Heart left ventricle (tissue), 13 donors: ENCODE measurements at regions not wholly inside any gene's neighbourhood (a gene's known extent, or its start where the extent isn't known, plus 50 kb on each side); places are given as distances from the start of the nearest gene placed in this dataset.

Source experiments
- POLR2A ChIP-seq, 2 donors: fragments of 450-650 bp; IDR thresholded peaks; one replicate each; pipeline ENCODE4 v1.6.1; 2017; ENCODE audit warnings: antibody characterized with exemption in 2 of 2, mild to moderate bottlenecking in 2 of 2, moderate library complexity in 2 of 2
- TF ChIP-seq, protein P1 (sequence below), 12 donors: fragments of 200-600 bp; sonication (generic) in 4 of 12; IDR thresholded peaks; one replicate each; pipeline versions ENCODE4 v1.5.0 to v1.8.0; 2018 to 2022; ENCODE audit warnings: antibody characterized with exemption in 12 of 12, mild to moderate bottlenecking in 5 of 12
- donor health status: ischemic (EF 13 %, LVEDD 7.1; RV severe dilation, severe dysfunction).
- donor health status: DM: no; HTN: yes; CAD: no.
- donor health status: DM: no; HTN: no; CAD: no.
- donor health status: ischemic (EF 25% LVEDD 6.9; RV normal size, moderate dysfunction).
- donor health status: ischemic (EF 25% LVEDD 5.7; RV mildly dilated, moderate dysfunction).
- donor health status: ischemic (EF 35%, LVEDD 5.7; RV mildly dilated, moderate dysfunction).
- donor health status: nonischemic (EF 11% LVEDD 7.7; RV severe dilation, severe dysfunction).
- donor health status: DM: yes; HTN: yes; CAD: no.
- donor health status: PGD.
- donor health status: ischemic (EF 29% LVEDD 5.4; RV normal size, mild dysfunction).
- donor health status: nonischemic (EF 23%, LVEDD 6.1; RV moderate dilation, normal function).

DNA sequence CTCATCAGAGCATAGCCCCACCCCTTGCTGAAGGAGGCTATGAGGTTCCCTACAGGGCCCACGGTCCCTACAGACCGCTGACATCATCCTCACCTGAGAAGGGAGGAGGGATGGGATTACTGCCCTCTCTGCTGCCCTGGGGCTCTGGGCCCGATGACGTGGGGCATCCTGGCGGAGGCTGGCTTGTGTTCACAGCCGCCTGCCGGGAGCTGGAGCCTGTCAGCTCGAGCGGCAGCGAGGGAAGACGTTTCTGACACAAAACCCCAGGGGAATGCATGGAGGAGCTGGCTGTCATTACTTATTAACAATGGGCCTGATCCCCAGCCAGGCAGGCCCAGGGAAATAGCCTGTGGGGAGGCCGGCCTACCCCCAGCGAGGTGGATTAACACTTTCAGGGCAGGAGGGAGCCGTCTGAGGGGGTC, 106.6 kb upstream of the ATP6AP2 start:
- TF ChIP-seq, protein P1, sequence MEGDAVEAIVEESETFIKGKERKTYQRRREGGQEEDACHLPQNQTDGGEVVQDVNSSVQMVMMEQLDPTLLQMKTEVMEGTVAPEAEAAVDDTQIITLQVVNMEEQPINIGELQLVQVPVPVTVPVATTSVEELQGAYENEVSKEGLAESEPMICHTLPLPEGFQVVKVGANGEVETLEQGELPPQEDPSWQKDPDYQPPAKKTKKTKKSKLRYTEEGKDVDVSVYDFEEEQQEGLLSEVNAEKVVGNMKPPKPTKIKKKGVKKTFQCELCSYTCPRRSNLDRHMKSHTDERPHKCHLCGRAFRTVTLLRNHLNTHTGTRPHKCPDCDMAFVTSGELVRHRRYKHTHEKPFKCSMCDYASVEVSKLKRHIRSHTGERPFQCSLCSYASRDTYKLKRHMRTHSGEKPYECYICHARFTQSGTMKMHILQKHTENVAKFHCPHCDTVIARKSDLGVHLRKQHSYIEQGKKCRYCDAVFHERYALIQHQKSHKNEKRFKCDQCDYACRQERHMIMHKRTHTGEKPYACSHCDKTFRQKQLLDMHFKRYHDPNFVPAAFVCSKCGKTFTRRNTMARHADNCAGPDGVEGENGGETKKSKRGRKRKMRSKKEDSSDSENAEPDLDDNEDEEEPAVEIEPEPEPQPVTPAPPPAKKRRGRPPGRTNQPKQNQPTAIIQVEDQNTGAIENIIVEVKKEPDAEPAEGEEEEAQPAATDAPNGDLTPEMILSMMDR (IDR thresholded peaks at IDR 0.05): no peak
- no peak for TF ChIP-seq POLR2A (IDR thresholded peaks at IDR 0.05)
